WTC11 (cell line): ENCODE measurements at regions not wholly inside any gene's neighbourhood (a gene's known extent, or its start where the extent isn't known, plus 50 kb on each side); places are given as distances from the start of the nearest gene placed in this dataset.

Experiments used
- ATAC-seq: fragments of 200-7000 bp; cut with Tn5 transposase; 2 replicates; pipeline ENCODE4 v1.10.0; 2021; ENCODE audit warnings: mild to moderate bottlenecking, moderate library complexity
- CTCF ChIA-PET: fragments of 300-600 bp; sonication (Branson Sonifier 250); formaldehyde crosslinking; loops from one replicate; lab custom pipeline; 2021; ENCODE audit warnings: antibody characterized with exemption; lab: Charles Lee
- POLR2A ChIA-PET: fragments of 350-600 bp; sonication (Branson Sonifier 250); formaldehyde crosslinking; loops from one replicate; lab custom pipeline; 2021; ENCODE audit warnings: antibody characterized with exemption; lab: Charles Lee
- DNase-seq: peaks from one replicate; pipeline ENCODE4 v3.0.0; 2021; ENCODE audit warnings: low spot score
- H3K27ac Mint-ChIP-seq: 2 replicates; pipeline ENCODE4 v1.8.0; 2021; ENCODE audit warnings: mixed read lengths
- H3K27me3 Mint-ChIP-seq: 2 replicates; pipeline ENCODE4 v1.8.0; 2021; ENCODE audit warnings: low read depth, mild to moderate bottlenecking, moderate library complexity, mixed read lengths
- H3K36me3 Mint-ChIP-seq: 2 replicates; pipeline ENCODE4 v1.8.0; 2021; ENCODE audit warnings: mixed read lengths
- H3K4me1 Mint-ChIP-seq: 2 replicates; pipeline ENCODE4 v1.8.0; 2022; ENCODE audit warnings: mixed read lengths
- H3K4me3 Mint-ChIP-seq: 2 replicates; pipeline ENCODE4 v1.8.0; 2021; ENCODE audit warnings: mild to moderate bottlenecking, moderate library complexity, mixed read lengths
- H3K9me3 Mint-ChIP-seq: 2 replicates; pipeline ENCODE4 v1.8.0; 2021; ENCODE audit warnings: mixed read lengths
- EMX1 ChIP-seq: fragments of 250-450 bp; sonication (Bioruptor Pico); IDR thresholded peaks from 2 replicates; pipeline ENCODE4 v1.8.0; 2021; ENCODE audit warnings: mild to moderate bottlenecking
- ESRRA ChIP-seq: sonication (generic); formaldehyde crosslinking; IDR thresholded peaks from 2 replicates; pipeline ENCODE4 v1.8.1; 2022; ENCODE audit warnings: mild to moderate bottlenecking, missing genetic modification reagents, borderline replicate concordance
- FOXP1 ChIP-seq: sonication (generic); formaldehyde crosslinking; IDR thresholded peaks from 2 replicates; pipeline ENCODE4 v1.8.0; 2022; ENCODE audit warnings: missing genetic modification reagents, mild to moderate bottlenecking, moderate library complexity, borderline replicate concordance
- HMGXB4 ChIP-seq: sonication (generic); formaldehyde crosslinking; IDR thresholded peaks from 2 replicates; pipeline ENCODE4 v1.8.1; 2023; ENCODE audit warnings: mild to moderate bottlenecking, moderate library complexity, missing genetic modification reagents
- NFE2L1 ChIP-seq: sonication (generic); formaldehyde crosslinking; IDR thresholded peaks from 2 replicates; pipeline ENCODE4 v1.8.1; 2023; ENCODE audit warnings: missing genetic modification reagents
- NFYB ChIP-seq: sonication (generic); formaldehyde crosslinking; conservative IDR thresholded peaks from 2 replicates; pipeline ENCODE4 v1.8.0; 2022; ENCODE audit warnings: low read depth, missing genetic modification reagents
- OVOL2 ChIP-seq: fragments of 250-450 bp; sonication (Bioruptor Pico); IDR thresholded peaks from 2 replicates; pipeline ENCODE4 v1.9.0; 2021; ENCODE audit warnings: mild to moderate bottlenecking, borderline replicate concordance
- RELA ChIP-seq: sonication (generic); formaldehyde crosslinking; IDR thresholded peaks from 2 replicates; pipeline ENCODE4 v1.8.1; 2022; ENCODE audit warnings: missing genetic modification reagents, mild to moderate bottlenecking, borderline replicate concordance
- TEAD1 ChIP-seq: sonication (generic); formaldehyde crosslinking; IDR thresholded peaks from 2 replicates; pipeline ENCODE4 v1.8.0; 2022; ENCODE audit warnings: mild to moderate bottlenecking, missing genetic modification reagents
- USF1 ChIP-seq: sonication (generic); formaldehyde crosslinking; IDR thresholded peaks from 2 replicates; pipeline ENCODE4 v1.8.0; 2022; ENCODE audit warnings: mild to moderate bottlenecking, missing genetic modification reagents
- ZNF281 ChIP-seq: sonication (generic); formaldehyde crosslinking; IDR thresholded peaks from 2 replicates; pipeline ENCODE4 v1.8.0; 2023; ENCODE audit warnings: mild to moderate bottlenecking, missing genetic modification reagents
- ZNF425 ChIP-seq: fragments of 250-450 bp; sonication (Bioruptor Pico); conservative IDR thresholded peaks from 2 replicates; pipeline ENCODE4 v1.9.0; 2021; ENCODE audit warnings: mild to moderate bottlenecking
- ZNF512 ChIP-seq: sonication (generic); formaldehyde crosslinking; IDR thresholded peaks from 2 replicates; pipeline ENCODE4 v1.8.1; 2022; ENCODE audit warnings: missing genetic modification reagents, borderline replicate concordance
- TF ChIP-seq, protein P1 (sequence below): sonication (generic); formaldehyde crosslinking; IDR thresholded peaks from 2 replicates; pipeline ENCODE4 v1.8.1; 2023; ENCODE audit warnings: mild to moderate bottlenecking, missing genetic modification reagents, moderate library complexity
- TF ChIP-seq, protein P2 (sequence below): fragments of 250-450 bp; sonication (Bioruptor Pico); IDR thresholded peaks from 2 replicates; pipeline ENCODE4 v2.1.2; 2022; ENCODE audit warnings: mild to moderate bottlenecking, moderate library complexity
- TF ChIP-seq, protein P3 (sequence below): sonication (generic); formaldehyde crosslinking; IDR thresholded peaks from 2 replicates; pipeline ENCODE4 v1.8.1; 2022; ENCODE audit warnings: low read depth, mild to moderate bottlenecking, moderate library complexity, missing genetic modification reagents, borderline replicate concordance
- TF ChIP-seq, protein P4 (sequence below): fragments of 200-600 bp; IDR thresholded peaks from 2 replicates; pipeline ENCODE4 v1.8.0; 2022; ENCODE audit warnings: antibody characterized with exemption

GRCh38 chr1:112317140-112317539, 78.9 kb upstream of the CTTNBP2NL start:
- TF ChIP-seq OVOL2 (CRISPR knock-in tag) (no peak), FOXP1 (CRISPR knock-in tag) (no peak), TEAD1 (CRISPR knock-in tag) (no peak), NFYB (CRISPR knock-in tag) (no peak), NFE2L1 (no peak), EMX1 (CRISPR knock-in tag) (no peak), HMGXB4 (no peak), RELA (CRISPR knock-in tag) (no peak), ESRRA (no peak)
- TF ChIP-seq, protein P1, sequence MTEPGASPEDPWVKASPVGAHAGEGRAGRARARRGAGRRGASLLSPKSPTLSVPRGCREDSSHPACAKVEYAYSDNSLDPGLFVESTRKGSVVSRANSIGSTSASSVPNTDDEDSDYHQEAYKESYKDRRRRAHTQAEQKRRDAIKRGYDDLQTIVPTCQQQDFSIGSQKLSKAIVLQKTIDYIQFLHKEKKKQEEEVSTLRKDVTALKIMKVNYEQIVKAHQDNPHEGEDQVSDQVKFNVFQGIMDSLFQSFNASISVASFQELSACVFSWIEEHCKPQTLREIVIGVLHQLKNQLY (CRISPR knock-in tag) = no peak
- TF ChIP-seq, protein P2, sequence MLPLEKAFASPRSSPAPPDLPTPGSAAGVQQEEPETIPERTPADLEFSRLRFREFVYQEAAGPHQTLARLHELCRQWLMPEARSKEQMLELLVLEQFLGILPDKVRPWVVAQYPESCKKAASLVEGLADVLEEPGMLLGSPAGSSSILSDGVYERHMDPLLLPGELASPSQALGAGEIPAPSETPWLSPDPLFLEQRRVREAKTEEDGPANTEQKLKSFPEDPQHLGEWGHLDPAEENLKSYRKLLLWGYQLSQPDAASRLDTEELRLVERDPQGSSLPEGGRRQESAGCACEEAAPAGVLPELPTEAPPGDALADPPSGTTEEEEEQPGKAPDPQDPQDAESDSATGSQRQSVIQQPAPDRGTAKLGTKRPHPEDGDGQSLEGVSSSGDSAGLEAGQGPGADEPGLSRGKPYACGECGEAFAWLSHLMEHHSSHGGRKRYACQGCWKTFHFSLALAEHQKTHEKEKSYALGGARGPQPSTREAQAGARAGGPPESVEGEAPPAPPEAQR = no peak
- TF ChIP-seq, protein P3, sequence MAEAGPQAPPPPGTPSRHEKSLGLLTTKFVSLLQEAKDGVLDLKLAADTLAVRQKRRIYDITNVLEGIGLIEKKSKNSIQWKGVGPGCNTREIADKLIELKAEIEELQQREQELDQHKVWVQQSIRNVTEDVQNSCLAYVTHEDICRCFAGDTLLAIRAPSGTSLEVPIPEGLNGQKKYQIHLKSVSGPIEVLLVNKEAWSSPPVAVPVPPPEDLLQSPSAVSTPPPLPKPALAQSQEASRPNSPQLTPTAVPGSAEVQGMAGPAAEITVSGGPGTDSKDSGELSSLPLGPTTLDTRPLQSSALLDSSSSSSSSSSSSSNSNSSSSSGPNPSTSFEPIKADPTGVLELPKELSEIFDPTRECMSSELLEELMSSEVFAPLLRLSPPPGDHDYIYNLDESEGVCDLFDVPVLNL (CRISPR knock-in tag) = no peak
- Mint-ChIP-seq H3K4me1 (peaks cover 28% of the 10 kb centered on the region), H3K4me3 (no peak overlapping the region), H3K27me3 (no peaks in the 10 kb centered on the region), H3K9me3 (0 out of 2 replicates have a peak, but pooled peaks cover 5% of the 10 kb centered on the region), H3K27ac (no peak overlapping the region), H3K36me3 (no peaks in the 10 kb centered on the region)
- ATAC-seq (no peak), DNase-seq (no peak)
- ChIA-PET POLR2A (no interaction called here), CTCF (interaction anchor here (1.2 to 2.4 kb wide), 3 partner anchors 11 to 20 kb away, joined by 3 to 8 read pairs (median 4); no protein-coding TSS in a partner anchor)

GRCh38 chr1:112317611-112318062, 78.4 kb upstream of the CTTNBP2NL start:
- ChIA-PET CTCF (interaction anchor here (1.4 to 2.4 kb wide), 2 partner anchors 19 kb away, joined by 4 to 8 read pairs; no protein-coding TSS in a partner anchor), POLR2A (no interaction called here)
- Mint-ChIP-seq H3K4me1 (peaks cover 28% of the 10 kb centered on the region), H3K27ac (no peak overlapping the region), H3K9me3 (0 out of 2 replicates have a peak, but pooled peaks cover 5% of the 10 kb centered on the region)
- TF ChIP-seq ZNF425 (CRISPR knock-in tag) = no peak
- no peak for TF ChIP-seq USF1 (CRISPR knock-in tag)
- TF ChIP-seq, protein P4, sequence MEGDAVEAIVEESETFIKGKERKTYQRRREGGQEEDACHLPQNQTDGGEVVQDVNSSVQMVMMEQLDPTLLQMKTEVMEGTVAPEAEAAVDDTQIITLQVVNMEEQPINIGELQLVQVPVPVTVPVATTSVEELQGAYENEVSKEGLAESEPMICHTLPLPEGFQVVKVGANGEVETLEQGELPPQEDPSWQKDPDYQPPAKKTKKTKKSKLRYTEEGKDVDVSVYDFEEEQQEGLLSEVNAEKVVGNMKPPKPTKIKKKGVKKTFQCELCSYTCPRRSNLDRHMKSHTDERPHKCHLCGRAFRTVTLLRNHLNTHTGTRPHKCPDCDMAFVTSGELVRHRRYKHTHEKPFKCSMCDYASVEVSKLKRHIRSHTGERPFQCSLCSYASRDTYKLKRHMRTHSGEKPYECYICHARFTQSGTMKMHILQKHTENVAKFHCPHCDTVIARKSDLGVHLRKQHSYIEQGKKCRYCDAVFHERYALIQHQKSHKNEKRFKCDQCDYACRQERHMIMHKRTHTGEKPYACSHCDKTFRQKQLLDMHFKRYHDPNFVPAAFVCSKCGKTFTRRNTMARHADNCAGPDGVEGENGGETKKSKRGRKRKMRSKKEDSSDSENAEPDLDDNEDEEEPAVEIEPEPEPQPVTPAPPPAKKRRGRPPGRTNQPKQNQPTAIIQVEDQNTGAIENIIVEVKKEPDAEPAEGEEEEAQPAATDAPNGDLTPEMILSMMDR = no peak
- no peak for TF ChIP-seq ZNF512 (CRISPR knock-in tag)
- no peak for TF ChIP-seq ZNF281 (CRISPR knock-in tag)
- TF ChIP-seq, all 79 proteins: peak for 0
- Mint-ChIP-seq H3K4me3 (no peak overlapping the region), H3K36me3 (no peaks in the 10 kb centered on the region), H3K27me3 (no peaks in the 10 kb centered on the region)
- DNase-seq (no peak), ATAC-seq (no peak)
